Endothelial cell of umbilical vein (primary cell): ENCODE measurements at regions not wholly inside any gene's neighbourhood (a gene's known extent, or its start where the extent isn't known, plus 50 kb on each side); places are given as distances from the start of the nearest gene placed in this dataset.

Experiments used
- BruUV-seq: library from RNA; stranded (reverse); fragments of 400-500 nt; replicated peaks from 2 replicates; lab custom pipeline; 2021; lab: Mats Ljungman, UMichigan
- CTCF ChIA-PET: fragments of 300-600, 350-600 bp; sonication (Branson Sonifier 250); formaldehyde crosslinking; loops from one replicate; lab custom pipeline; 2021; ENCODE audit warnings: antibody characterized with exemption, inconsistent platforms; lab: Charles Lee
- POLR2A ChIA-PET: fragments of 300-600, 350-600 bp; sonication (Branson Sonifier 250); formaldehyde crosslinking; loops from one replicate; lab custom pipeline; 2021; ENCODE audit warnings: antibody characterized with exemption, inconsistent platforms; lab: Charles Lee
- DNase-seq: peaks from one replicate; pipeline ENCODE4 v3.0.0-alpha.2; 2011; ENCODE audit warnings: low read depth, low spot score
- FAIRE-seq: peaks from 2 replicates; lab custom pipeline; 2011; peaks lifted over from hg19 to GRCh38; lab: Jason Lieb, UNC
- H2AFZ ChIP-seq: 2 replicates; pipeline ENCODE4 v1.6.0; 2012; ENCODE audit warnings: low read depth, low read length, control low read depth, inconsistent platforms
- H3K27ac ChIP-seq: 2 replicates; pipeline ENCODE4 v1.5.1; 2011; ENCODE audit warnings: low read depth, mild to moderate bottlenecking, control low read depth, low read length, moderate library complexity; ENCODE audit not compliant: insufficient read depth
- H3K27me3 ChIP-seq, 2 experiments: 2 replicates each; pipeline versions ENCODE4 v1.6.0 to v1.6.1; 2011; ENCODE audit warnings: low read length in 2 of 2, mixed read lengths in 1 of 2; ENCODE audit not compliant: control insufficient read depth in 2 of 2, insufficient read depth in 2 of 2
- H3K36me3 ChIP-seq, 2 experiments: 2 replicates in 1 of 2; 3 replicates in 1 of 2; pipeline ENCODE4 v1.5.1; 2011; ENCODE audit warnings: low read length in 2 of 2, mild to moderate bottlenecking in 1 of 2, moderate library complexity in 1 of 2; ENCODE audit not compliant: control insufficient read depth in 2 of 2, insufficient read depth in 2 of 2; ENCODE audit errors: extremely low read depth in 1 of 2
- H3K4me1 ChIP-seq: 3 replicates; pipeline ENCODE4 v1.5.1; 2011; ENCODE audit warnings: mild to moderate bottlenecking, low read length; ENCODE audit not compliant: control insufficient read depth, insufficient read depth; ENCODE audit errors: extremely low read depth
- H3K4me2 ChIP-seq: 2 replicates; pipeline ENCODE4 v1.6.1; 2011; ENCODE audit warnings: low read length, control low read depth, mixed read lengths; ENCODE audit not compliant: insufficient read depth
- H3K4me3 ChIP-seq, 3 experiments: fragments of 200-600 bp in 1 of 3; sonication (generic), shearing (Covaris generic) in 1 of 3; replicated peaks in 1 of 3; 2 replicates each; pipeline ENCODE4 v1.5.1; 2011 to 2016; ENCODE audit warnings: control low read depth in 3 of 3, low read length in 3 of 3, mild to moderate bottlenecking in 2 of 3, inconsistent platforms in 1 of 3, low read depth in 1 of 3, moderate library complexity in 1 of 3; ENCODE audit not compliant: insufficient read depth in 1 of 3
- H3K79me2 ChIP-seq: 2 replicates; pipeline ENCODE4 v1.6.0; 2012; ENCODE audit warnings: low read length, inconsistent platforms; ENCODE audit not compliant: control insufficient read depth, insufficient read depth
- H3K9ac ChIP-seq: replicated peaks from 2 replicates; pipeline ENCODE3; 2011; ENCODE audit warnings: low read length, control low read depth; ENCODE audit not compliant: insufficient read depth; ENCODE audit errors: extremely low read depth
- H3K9me1 ChIP-seq: replicated peaks from 3 replicates; pipeline ENCODE4 v1.6.0; 2011; ENCODE audit warnings: mild to moderate bottlenecking, low read length; ENCODE audit not compliant: control insufficient read depth, insufficient read depth; ENCODE audit errors: extremely low read depth
- H3K9me3 ChIP-seq: replicated peaks from 2 replicates; pipeline ENCODE4 v1.5.1; 2012; ENCODE audit warnings: low read length, inconsistent platforms; ENCODE audit not compliant: control insufficient read depth, insufficient read depth
- H4K20me1 ChIP-seq: replicated peaks from 2 replicates; pipeline ENCODE3; 2011; ENCODE audit warnings: mild to moderate bottlenecking, low read length; ENCODE audit not compliant: control insufficient read depth, insufficient read depth; ENCODE audit errors: extremely low read depth
- EZH2 ChIP-seq: IDR thresholded peaks from 2 replicates; pipeline ENCODE4 v1.6.1; 2012; ENCODE audit warnings: borderline replicate concordance, low read depth, mild to moderate bottlenecking, moderate library complexity, low read length, inconsistent platforms; ENCODE audit not compliant: severe bottlenecking
- FOS ChIP-seq: IDR thresholded peaks from 2 replicates; pipeline ENCODE4 v1.6.1; 2011; ENCODE audit warnings: mild to moderate bottlenecking, low read length, moderate library complexity, borderline replicate concordance; ENCODE audit not compliant: insufficient read depth
- GATA2 ChIP-seq: IDR thresholded peaks from 2 replicates; pipeline ENCODE4 v1.7.0; 2011; ENCODE audit warnings: low read depth, mild to moderate bottlenecking, moderate library complexity, mixed read lengths, low read length; ENCODE audit not compliant: insufficient read length, insufficient read depth
- JUN ChIP-seq: IDR thresholded peaks from 2 replicates; pipeline ENCODE4 v1.6.1; 2011; ENCODE audit warnings: borderline replicate concordance, low read depth; ENCODE audit not compliant: insufficient read length, insufficient read depth
- MYC ChIP-seq: IDR thresholded peaks from one replicate; pipeline ENCODE4 v1.6.1; 2011; ENCODE audit warnings: mild to moderate bottlenecking, low read depth, low read length
- POLR2A ChIP-seq: IDR thresholded peaks from 2 replicates; pipeline ENCODE4 v1.6.1; 2012; ENCODE audit warnings: low read depth, mild to moderate bottlenecking, control low read depth, low read length
- POLR2AphosphoS5 ChIP-seq: IDR thresholded peaks from 2 replicates; pipeline ENCODE4 v1.6.1; 2012; ENCODE audit warnings: low read depth, mild to moderate bottlenecking, control low read depth, low read length, moderate library complexity; ENCODE audit not compliant: insufficient read depth
- dilution Hi-C: fragments of 300-500 bp; cut with MboI; formaldehyde crosslinking; loops from one replicate; pipeline ENCODE4 v1.15.0; 2019; ENCODE audit warnings: low sequenced_read_pairs; ENCODE audit not compliant: extremely low pct_ligation_motif_present
- intact Hi-C: fragments of 100-400 bp; cut with micrococcal nuclease; formaldehyde crosslinking; loops from one replicate; pipeline ENCODE4 v1.10.0; 2022
- TF ChIP-seq, protein P1 (sequence below), 2 donors: IDR thresholded peaks; 1 replicate in 1 of 2; 2 replicates in 1 of 2; pipeline ENCODE4 v1.5.1; 2011; ENCODE audit warnings: low read length in 2 of 2, mild to moderate bottlenecking in 2 of 2, moderate library complexity in 2 of 2, control low read depth in 1 of 2, inconsistent platforms in 1 of 2, low read depth in 1 of 2; ENCODE audit not compliant: insufficient read depth in 1 of 2; ENCODE audit errors: extremely low read depth in 1 of 2
- TF ChIP-seq, protein P2 (sequence below): IDR thresholded peaks from 2 replicates; pipeline ENCODE4 v1.6.1; 2011; ENCODE audit not compliant: insufficient read depth, insufficient read length

DNA sequence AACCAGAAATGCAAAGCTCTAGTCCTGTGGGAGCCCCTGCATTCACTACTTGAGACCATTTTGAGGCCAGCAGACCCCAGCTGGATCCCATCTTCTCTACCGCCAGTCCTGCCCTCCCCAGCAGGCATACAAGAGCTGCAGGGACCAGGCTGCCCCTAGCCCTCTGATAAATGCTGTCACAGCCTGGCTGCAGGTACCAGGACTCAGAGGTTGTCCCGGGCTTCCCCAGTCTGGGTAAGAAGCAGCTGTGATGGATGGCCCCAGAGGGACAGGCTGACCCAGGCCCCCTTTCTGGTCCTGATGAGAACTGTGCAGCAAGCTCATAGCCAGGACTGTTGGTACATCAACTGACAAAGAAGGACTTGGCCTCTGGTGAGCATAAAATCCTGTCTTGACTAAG, 132.9 kb upstream of the APCDD1 start:
- ChIA-PET POLR2A (no interaction called here), CTCF (interaction anchor here (0.7 to 2.0 kb wide), 19 partner anchors 9 to 351 kb away, joined by 3 to 13 read pairs (median 4); no protein-coding TSS in a partner anchor)
- no peak overlapping the region for H3K9ac ChIP-seq
- H3K27ac ChIP-seq, result no peak overlapping the region
- no peak overlapping the region for H2AFZ ChIP-seq
- H3K4me2 ChIP-seq, result no peak overlapping the region
- peaks cover 0 to 10% of the 10 kb centered on the region in 2 experiments for H3K27me3 ChIP-seq
- DNase-seq, result no peak
- BruUV-seq, result no TSS peak
- intact Hi-C loops, result no loop called here
- no peaks in the 10 kb centered on the region for H3K9me1 ChIP-seq
- H4K20me1 ChIP-seq, result no peaks in the 10 kb centered on the region
- no peaks in the 10 kb centered on the region for H3K9me3 ChIP-seq
- TF ChIP-seq POLR2AphosphoS5 (no peak), MYC (no peak), POLR2A (no peak), EZH2 (no peak), JUN (no peak), GATA2 (no peak), FOS (no peak)
- TF ChIP-seq, protein P1, sequence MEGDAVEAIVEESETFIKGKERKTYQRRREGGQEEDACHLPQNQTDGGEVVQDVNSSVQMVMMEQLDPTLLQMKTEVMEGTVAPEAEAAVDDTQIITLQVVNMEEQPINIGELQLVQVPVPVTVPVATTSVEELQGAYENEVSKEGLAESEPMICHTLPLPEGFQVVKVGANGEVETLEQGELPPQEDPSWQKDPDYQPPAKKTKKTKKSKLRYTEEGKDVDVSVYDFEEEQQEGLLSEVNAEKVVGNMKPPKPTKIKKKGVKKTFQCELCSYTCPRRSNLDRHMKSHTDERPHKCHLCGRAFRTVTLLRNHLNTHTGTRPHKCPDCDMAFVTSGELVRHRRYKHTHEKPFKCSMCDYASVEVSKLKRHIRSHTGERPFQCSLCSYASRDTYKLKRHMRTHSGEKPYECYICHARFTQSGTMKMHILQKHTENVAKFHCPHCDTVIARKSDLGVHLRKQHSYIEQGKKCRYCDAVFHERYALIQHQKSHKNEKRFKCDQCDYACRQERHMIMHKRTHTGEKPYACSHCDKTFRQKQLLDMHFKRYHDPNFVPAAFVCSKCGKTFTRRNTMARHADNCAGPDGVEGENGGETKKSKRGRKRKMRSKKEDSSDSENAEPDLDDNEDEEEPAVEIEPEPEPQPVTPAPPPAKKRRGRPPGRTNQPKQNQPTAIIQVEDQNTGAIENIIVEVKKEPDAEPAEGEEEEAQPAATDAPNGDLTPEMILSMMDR (IDR thresholded peaks at IDR 0.05; ENCODE audit: extremely low read depth in 1 of 2, insufficient read depth in 1 of 2, low read depth in 1 of 2, low read length in 2 of 2), result no peak
- TF ChIP-seq, protein P2, sequence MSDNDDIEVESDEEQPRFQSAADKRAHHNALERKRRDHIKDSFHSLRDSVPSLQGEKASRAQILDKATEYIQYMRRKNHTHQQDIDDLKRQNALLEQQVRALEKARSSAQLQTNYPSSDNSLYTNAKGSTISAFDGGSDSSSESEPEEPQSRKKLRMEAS, result no peak
- H3K36me3 ChIP-seq, result no peaks in the 10 kb centered on the region
- H3K4me3 ChIP-seq, result no peak overlapping the region
- H3K4me1 ChIP-seq, result no peaks in the 10 kb centered on the region
- H3K79me2 ChIP-seq, result no peaks in the 10 kb centered on the region
- dilution Hi-C loops, result no loop called here
- FAIRE-seq, result no peak
